MM.1S (cell line): ENCODE measurements at regions not wholly inside any gene's neighbourhood (a gene's known extent, or its start where the extent isn't known, plus 50 kb on each side); places are given as distances from the start of the nearest gene placed in this dataset.
A peak's percentile ranks its signal among the peaks of the same experiment; 100 is the strongest.

Experiments used
- DNase-seq: peaks from one replicate; pipeline ENCODE4 v3.0.0-alpha.2; 2015
- H2AFZ ChIP-seq: fragments of 300-600 bp; sonication (generic); 2 replicates; pipeline ENCODE4 v1.6.0; 2016; ENCODE audit warnings: antibody characterized with exemption, low read length
- H3F3A ChIP-seq: fragments of 300-600 bp; sonication (generic); 2 replicates; pipeline ENCODE4 v1.6.1; 2016; ENCODE audit warnings: mild to moderate bottlenecking, antibody characterized with exemption, low read length, moderate library complexity, mixed read lengths; ENCODE audit not compliant: insufficient read depth
- H3K27ac ChIP-seq: fragments of 300-600 bp; sonication (generic); 2 replicates; pipeline ENCODE4 v1.5.1; 2016; ENCODE audit warnings: mild to moderate bottlenecking, low read length
- H3K27me3 ChIP-seq: fragments of 300-600 bp; sonication (generic); replicated peaks from 2 replicates; pipeline ENCODE4 v1.6.0; 2016; ENCODE audit warnings: low read length; ENCODE audit not compliant: insufficient read depth
- H3K36me3 ChIP-seq: fragments of 300-600 bp; sonication (generic); replicated peaks from 2 replicates; pipeline ENCODE4 v1.6.1; 2016; ENCODE audit warnings: mild to moderate bottlenecking, low read length, mixed read lengths; ENCODE audit not compliant: insufficient read depth
- H3K4me1 ChIP-seq: fragments of 300-600 bp; sonication (generic); 2 replicates; pipeline ENCODE4 v1.6.1; 2016; ENCODE audit warnings: low read length, mixed read lengths
- H3K4me2 ChIP-seq: fragments of 300-600 bp; sonication (generic); 2 replicates; pipeline ENCODE4 v1.6.0; 2016; ENCODE audit warnings: low read depth, low read length
- H3K4me3 ChIP-seq: fragments of 300-600 bp; sonication (generic); 2 replicates; pipeline ENCODE4 v1.5.1; 2016; ENCODE audit warnings: low read length, mixed read lengths
- H3K79me2 ChIP-seq: fragments of 300-600 bp; sonication (generic); 2 replicates; pipeline ENCODE4 v1.6.1; 2016; ENCODE audit warnings: mixed run types, low read length, mixed read lengths
- H3K9ac ChIP-seq: fragments of 300-600 bp; sonication (generic); 2 replicates; pipeline ENCODE4 v1.6.1; 2016; ENCODE audit warnings: low read length, mixed read lengths
- H3K9me2 ChIP-seq: fragments of 300-600 bp; sonication (generic); replicated peaks from 2 replicates; pipeline ENCODE4 v1.6.1; 2016; ENCODE audit warnings: mild to moderate bottlenecking, low read length, mixed read lengths; ENCODE audit not compliant: insufficient read depth
- H3K9me3 ChIP-seq: fragments of 300-600 bp; sonication (generic); replicated peaks from 2 replicates; pipeline ENCODE4 v1.6.1; 2016; ENCODE audit warnings: mild to moderate bottlenecking, low read length, mixed read lengths; ENCODE audit not compliant: insufficient read depth
- H4K20me1 ChIP-seq: fragments of 300-600 bp; sonication (generic); 2 replicates; pipeline ENCODE4 v1.6.1; 2016; ENCODE audit warnings: mild to moderate bottlenecking, low read length, moderate library complexity, mixed read lengths; ENCODE audit not compliant: insufficient read depth
- EZH2 ChIP-seq: fragments of 300-600 bp; sonication (generic); optimal IDR thresholded peaks from 2 replicates; pipeline ENCODE3; 2017; ENCODE audit warnings: low read depth, mild to moderate bottlenecking, antibody characterized with exemption, low read length, mixed read lengths
- EZH2phosphoT487 ChIP-seq: fragments of 300-600 bp; sonication (generic); IDR thresholded peaks from 2 replicates; pipeline ENCODE4 v1.6.1; 2018; ENCODE audit warnings: antibody characterized with exemption, low read length
- TF ChIP-seq, protein P1 (sequence below): fragments of 300-600 bp; sonication (generic); IDR thresholded peaks from 2 replicates; pipeline ENCODE4 v1.5.1; 2016; ENCODE audit warnings: antibody characterized with exemption, low read length, mixed read lengths

DNA sequence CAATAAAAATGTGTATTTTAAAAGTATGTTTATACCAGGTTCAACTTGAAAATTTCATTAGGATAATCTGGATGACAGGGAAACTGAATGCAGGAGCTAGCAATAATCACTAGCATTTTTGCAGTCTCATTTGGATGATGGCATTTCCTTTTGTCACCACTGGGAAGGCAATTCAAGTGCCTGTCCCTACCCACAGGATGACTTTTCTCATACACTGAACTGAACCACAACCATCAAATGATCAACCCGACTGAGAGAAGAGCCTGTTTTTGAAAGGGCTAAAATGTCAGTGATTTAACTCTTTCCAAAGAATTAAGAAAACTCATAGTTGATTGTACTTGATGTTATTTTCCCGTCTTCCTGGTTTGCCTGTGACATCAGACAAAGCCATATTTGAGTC lies 115.0 kb downstream of the FAM124B start:
- no peaks in the 10 kb centered on the region for H3K27me3 ChIP-seq
- no peak overlapping the region for H3K4me3 ChIP-seq
- no peaks in the 10 kb centered on the region for H3K36me3 ChIP-seq
- H3K9me3 ChIP-seq, result no peaks in the 10 kb centered on the region
- no peaks in the 10 kb centered on the region for H3F3A ChIP-seq
- H2AFZ ChIP-seq, result no peak overlapping the region
- H3K79me2 ChIP-seq, result no peaks in the 10 kb centered on the region
- no peak for TF ChIP-seq EZH2
- TF ChIP-seq, protein P1, sequence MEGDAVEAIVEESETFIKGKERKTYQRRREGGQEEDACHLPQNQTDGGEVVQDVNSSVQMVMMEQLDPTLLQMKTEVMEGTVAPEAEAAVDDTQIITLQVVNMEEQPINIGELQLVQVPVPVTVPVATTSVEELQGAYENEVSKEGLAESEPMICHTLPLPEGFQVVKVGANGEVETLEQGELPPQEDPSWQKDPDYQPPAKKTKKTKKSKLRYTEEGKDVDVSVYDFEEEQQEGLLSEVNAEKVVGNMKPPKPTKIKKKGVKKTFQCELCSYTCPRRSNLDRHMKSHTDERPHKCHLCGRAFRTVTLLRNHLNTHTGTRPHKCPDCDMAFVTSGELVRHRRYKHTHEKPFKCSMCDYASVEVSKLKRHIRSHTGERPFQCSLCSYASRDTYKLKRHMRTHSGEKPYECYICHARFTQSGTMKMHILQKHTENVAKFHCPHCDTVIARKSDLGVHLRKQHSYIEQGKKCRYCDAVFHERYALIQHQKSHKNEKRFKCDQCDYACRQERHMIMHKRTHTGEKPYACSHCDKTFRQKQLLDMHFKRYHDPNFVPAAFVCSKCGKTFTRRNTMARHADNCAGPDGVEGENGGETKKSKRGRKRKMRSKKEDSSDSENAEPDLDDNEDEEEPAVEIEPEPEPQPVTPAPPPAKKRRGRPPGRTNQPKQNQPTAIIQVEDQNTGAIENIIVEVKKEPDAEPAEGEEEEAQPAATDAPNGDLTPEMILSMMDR, result no peak
- TF ChIP-seq EZH2phosphoT487, result no peak
- no peaks in the 10 kb centered on the region for H4K20me1 ChIP-seq
- H3K4me1 ChIP-seq, result no peaks in the 10 kb centered on the region
- no peak overlapping the region for H3K9ac ChIP-seq
- H3K4me2 ChIP-seq, result no peak overlapping the region
- no peaks in the 10 kb centered on the region for H3K9me2 ChIP-seq
- H3K27ac ChIP-seq, result no peak overlapping the region
- DNase-seq, result no peak

DNA sequence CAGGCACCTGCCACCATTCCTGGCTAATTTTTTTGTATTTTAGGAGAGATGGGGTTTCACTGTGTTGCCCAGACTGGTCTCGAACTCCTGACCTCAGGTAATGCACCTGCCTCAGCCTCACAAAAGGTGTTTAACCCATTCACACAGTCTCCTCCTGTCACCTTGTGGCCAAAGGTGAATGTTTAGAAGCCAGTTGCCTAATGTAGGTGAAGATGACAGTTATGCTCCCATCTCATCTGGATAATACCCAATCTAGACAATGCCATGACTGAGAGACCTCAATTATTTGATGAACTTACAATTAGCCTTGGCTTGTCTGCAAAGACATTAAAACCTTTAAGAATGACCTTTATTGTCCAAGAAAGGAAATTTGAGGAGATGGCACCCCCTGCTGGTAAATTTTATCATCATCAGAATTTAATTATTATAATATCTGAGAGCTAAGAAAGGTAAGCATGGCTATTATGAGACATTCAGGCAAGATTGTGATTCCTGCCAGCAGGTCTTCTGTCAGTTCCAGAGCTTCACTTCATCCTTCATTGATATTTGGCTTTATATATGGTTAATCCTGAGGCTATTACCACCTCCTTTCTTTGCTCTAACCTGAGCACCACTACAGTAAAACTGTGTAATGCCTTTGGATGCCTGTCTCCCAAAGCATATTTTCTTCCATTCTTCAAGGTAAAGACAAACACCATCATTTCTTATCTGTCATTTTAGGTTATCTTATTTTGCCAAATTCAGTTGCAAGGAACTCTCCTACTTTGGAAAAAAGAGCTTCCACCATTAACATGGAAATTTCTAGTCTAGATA lies 117.6 kb downstream of the FAM124B start:
- Histone ChIP-seq H3K4me3 (no peak overlapping the region), H3K9me3 (no peaks in the 10 kb centered on the region), H3K9me2 (no peaks in the 10 kb centered on the region), H2AFZ (no peak overlapping the region), H3F3A (no peaks in the 10 kb centered on the region), H3K9ac (no peak overlapping the region), H3K4me1 (no peaks in the 10 kb centered on the region), H3K27ac (no peak overlapping the region), H4K20me1 (no peaks in the 10 kb centered on the region), H3K79me2 (no peaks in the 10 kb centered on the region), H3K36me3 (no peaks in the 10 kb centered on the region), H3K4me2 (no peak overlapping the region), H3K27me3 (no peaks in the 10 kb centered on the region)
- DNase-seq, result peak; percentile 51
- TF ChIP-seq, protein P1, result peak; percentile 59
- no peak for TF ChIP-seq EZH2

DNA sequence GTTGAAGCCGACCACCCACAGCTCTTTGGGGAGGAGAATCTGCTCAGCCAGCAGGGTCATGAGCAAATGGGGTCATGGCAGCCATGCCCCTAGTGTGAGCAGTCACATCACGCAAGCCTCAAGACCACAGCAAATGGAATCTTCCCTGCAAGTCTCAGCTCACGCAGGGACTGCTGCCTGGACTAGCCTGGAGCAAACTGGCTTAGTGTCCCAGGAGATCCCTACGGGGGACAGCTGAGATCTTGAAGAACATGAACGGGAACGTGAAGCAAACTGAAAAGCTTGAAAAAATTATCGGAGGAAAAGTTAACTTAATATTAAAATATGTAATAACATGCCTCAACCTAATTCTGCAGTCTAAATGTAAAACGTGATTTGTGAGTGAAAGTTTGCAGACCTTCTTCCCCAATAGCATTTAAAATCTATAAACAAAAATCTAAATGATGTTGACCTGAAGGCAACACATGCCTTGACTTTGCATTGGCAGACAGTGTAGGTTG lies 118.4 kb downstream of the FAM124B start:
- Histone ChIP-seq H4K20me1 (no peaks in the 10 kb centered on the region), H3K4me2 (no peak overlapping the region), H3K79me2 (no peaks in the 10 kb centered on the region), H3K36me3 (no peaks in the 10 kb centered on the region), H3K4me3 (no peak overlapping the region), H3K9ac (no peak overlapping the region), H2AFZ (no peak overlapping the region), H3K9me2 (no peaks in the 10 kb centered on the region), H3K27me3 (no peaks in the 10 kb centered on the region), H3K27ac (no peak overlapping the region), H3K9me3 (no peaks in the 10 kb centered on the region), H3K4me1 (no peaks in the 10 kb centered on the region), H3F3A (no peaks in the 10 kb centered on the region)
- no peak for TF ChIP-seq EZH2phosphoT487
- no peak for TF ChIP-seq EZH2
- TF ChIP-seq, protein P1, result no peak
- no peak for DNase-seq
